A204.1 (cell line): ENCODE measurements at regions not wholly inside any gene's neighbourhood (a gene's known extent, or its start where the extent isn't known, plus 50 kb on each side); places are given as distances from the start of the nearest gene placed in this dataset.

Experiments
- FAIRE-seq: peaks from 2 replicates; lab custom pipeline; 2012; peaks lifted over from hg19 to GRCh38; lab: Jason Lieb, UNC

GRCh38 chr18:24791751-24792545 lies 331.5 kb downstream of the HRH4 start:
- no peak for FAIRE-seq

- FAIRE-seq = no peak
These were observed 333.3 kb downstream of the HRH4 start for GRCh38 chr18:24793742-24794141.

- FAIRE-seq = no peak
These were observed 334.7 kb downstream of the HRH4 start for GRCh38 chr18:24795129-24795528.

- FAIRE-seq = no peak
These were observed 337.5 kb downstream of the HRH4 start for GRCh38 chr18:24797981-24798380.

- no peak for FAIRE-seq
These were observed 338.7 kb downstream of the HRH4 start for GRCh38 chr18:24799176-24799575.

GRCh38 chr18:24799720-24800119 lies 339.3 kb downstream of the HRH4 start:
- FAIRE-seq = no peak

GRCh38 chr18:24801001-24801400 lies 340.6 kb downstream of the HRH4 start:
- FAIRE-seq = no peak

- no peak for FAIRE-seq
These were observed 342.0 kb downstream of the HRH4 start for GRCh38 chr18:24802456-24802855.

- no peak for FAIRE-seq
These were observed 344.7 kb downstream of the HRH4 start for GRCh38 chr18:24805156-24805555.

GRCh38 chr18:24809173-24809950 lies 348.9 kb downstream of the HRH4 start:
- no peak for FAIRE-seq

GRCh38 chr18:24810561-24811305 lies 350.3 kb downstream of the HRH4 start:
- no peak for FAIRE-seq

- FAIRE-seq = no peak
These were observed 351.7 kb downstream of the HRH4 start for GRCh38 chr18:24811950-24812681.

- FAIRE-seq = no peak
These were observed 354.1 kb downstream of the HRH4 start for GRCh38 chr18:24814521-24814920.

- no peak for FAIRE-seq
These were observed 356.7 kb downstream of the HRH4 start for GRCh38 chr18:24817150-24817549.

GRCh38 chr18:24817587-24818371 lies 357.3 kb downstream of the HRH4 start:
- no peak for FAIRE-seq

- no peak for FAIRE-seq
These were observed 358.0 kb downstream of the HRH4 start for GRCh38 chr18:24818441-24818840.

- no peak for FAIRE-seq
These were observed 358.9 kb downstream of the HRH4 start for GRCh38 chr18:24819141-24819890.

GRCh38 chr18:24825397-24825796 lies 365.0 kb downstream of the HRH4 start:
- FAIRE-seq = no peak

- no peak for FAIRE-seq
These were observed 366.2 kb downstream of the HRH4 start for GRCh38 chr18:24826605-24827004.

- FAIRE-seq = no peak
These were observed 367.1 kb downstream of the HRH4 start for GRCh38 chr18:24827501-24827900.

- no peak for FAIRE-seq
These were observed 370.6 kb downstream of the HRH4 start for GRCh38 chr18:24831081-24831480.
